OCI-LY7 (cell line): ENCODE measurements at regions not wholly inside any gene's neighbourhood (a gene's known extent, or its start where the extent isn't known, plus 50 kb on each side); places are given as distances from the start of the nearest gene placed in this dataset.

Experiments used
- EZH2phosphoT487 ChIP-seq: fragments of 200-600 bp; sonication (generic); IDR thresholded peaks from 2 replicates; pipeline ENCODE4 v1.6.1; 2018; ENCODE audit warnings: low read depth, borderline replicate concordance, mild to moderate bottlenecking, mixed run types, antibody characterized with exemption, low read length, moderate library complexity, mixed read lengths
- TF ChIP-seq, protein P1 (sequence below): fragments of 200-600 bp; sonication (generic); conservative IDR thresholded peaks from 2 replicates; pipeline ENCODE4 v1.5.1; 2014; ENCODE audit warnings: mild to moderate bottlenecking, antibody characterized with exemption, low read length, moderate library complexity, mixed read lengths

- TF ChIP-seq, protein P1, sequence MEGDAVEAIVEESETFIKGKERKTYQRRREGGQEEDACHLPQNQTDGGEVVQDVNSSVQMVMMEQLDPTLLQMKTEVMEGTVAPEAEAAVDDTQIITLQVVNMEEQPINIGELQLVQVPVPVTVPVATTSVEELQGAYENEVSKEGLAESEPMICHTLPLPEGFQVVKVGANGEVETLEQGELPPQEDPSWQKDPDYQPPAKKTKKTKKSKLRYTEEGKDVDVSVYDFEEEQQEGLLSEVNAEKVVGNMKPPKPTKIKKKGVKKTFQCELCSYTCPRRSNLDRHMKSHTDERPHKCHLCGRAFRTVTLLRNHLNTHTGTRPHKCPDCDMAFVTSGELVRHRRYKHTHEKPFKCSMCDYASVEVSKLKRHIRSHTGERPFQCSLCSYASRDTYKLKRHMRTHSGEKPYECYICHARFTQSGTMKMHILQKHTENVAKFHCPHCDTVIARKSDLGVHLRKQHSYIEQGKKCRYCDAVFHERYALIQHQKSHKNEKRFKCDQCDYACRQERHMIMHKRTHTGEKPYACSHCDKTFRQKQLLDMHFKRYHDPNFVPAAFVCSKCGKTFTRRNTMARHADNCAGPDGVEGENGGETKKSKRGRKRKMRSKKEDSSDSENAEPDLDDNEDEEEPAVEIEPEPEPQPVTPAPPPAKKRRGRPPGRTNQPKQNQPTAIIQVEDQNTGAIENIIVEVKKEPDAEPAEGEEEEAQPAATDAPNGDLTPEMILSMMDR: no peak
- no peak for TF ChIP-seq EZH2phosphoT487
Observed at GRCh38 chr10:31120392-31120791, 88.7 kb upstream of the ZNF438 start.
